SKM-1 treated with dmso at 0.1 percent for 144 hours (cell line): ENCODE measurements at regions not wholly inside any gene's neighbourhood (a gene's known extent, or its start where the extent isn't known, plus 50 kb on each side); places are given as distances from the start of the nearest gene placed in this dataset.

Experiments used
- DNase-seq: peaks from one replicate; lab custom pipeline; 2025; ENCODE audit not compliant: unreplicated experiment; lab: John Stamatoyannopoulos, UW

DNA sequence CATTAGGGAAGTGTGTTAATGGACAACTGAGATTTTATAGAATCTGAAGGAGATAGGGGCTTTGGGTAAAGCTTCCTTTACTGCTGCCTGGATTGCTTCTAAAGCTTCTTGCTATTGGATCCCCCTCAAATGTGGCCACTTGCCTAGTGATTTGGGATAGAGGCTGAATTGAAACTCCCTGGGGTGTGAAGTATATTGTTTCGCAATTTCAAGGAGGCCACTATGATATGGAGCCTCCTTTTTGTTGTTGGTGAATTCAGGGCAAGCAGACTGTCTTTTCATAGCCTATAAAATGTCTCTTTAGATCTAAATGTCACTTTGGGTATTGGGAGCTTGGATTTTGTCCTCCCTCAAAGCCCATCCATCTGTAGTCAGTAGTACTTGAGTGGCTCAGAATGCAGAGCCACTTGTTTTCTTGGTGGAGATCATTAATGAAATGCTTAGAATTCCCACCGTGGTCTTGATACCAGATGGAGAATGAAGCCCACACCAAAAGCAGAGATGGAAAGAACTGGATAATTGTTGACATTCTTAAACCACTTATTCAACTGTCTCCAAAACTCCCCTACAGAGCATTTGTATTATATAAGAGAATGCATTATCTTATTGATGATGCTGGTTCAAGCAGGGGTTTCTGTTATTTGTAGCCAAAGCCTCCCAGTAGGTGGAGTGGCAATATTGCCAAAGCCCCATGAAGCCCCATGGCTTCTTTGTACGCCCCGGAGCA lies 144.3 kb upstream of the KCNE2 start:
- DNase-seq = no peak

DNA sequence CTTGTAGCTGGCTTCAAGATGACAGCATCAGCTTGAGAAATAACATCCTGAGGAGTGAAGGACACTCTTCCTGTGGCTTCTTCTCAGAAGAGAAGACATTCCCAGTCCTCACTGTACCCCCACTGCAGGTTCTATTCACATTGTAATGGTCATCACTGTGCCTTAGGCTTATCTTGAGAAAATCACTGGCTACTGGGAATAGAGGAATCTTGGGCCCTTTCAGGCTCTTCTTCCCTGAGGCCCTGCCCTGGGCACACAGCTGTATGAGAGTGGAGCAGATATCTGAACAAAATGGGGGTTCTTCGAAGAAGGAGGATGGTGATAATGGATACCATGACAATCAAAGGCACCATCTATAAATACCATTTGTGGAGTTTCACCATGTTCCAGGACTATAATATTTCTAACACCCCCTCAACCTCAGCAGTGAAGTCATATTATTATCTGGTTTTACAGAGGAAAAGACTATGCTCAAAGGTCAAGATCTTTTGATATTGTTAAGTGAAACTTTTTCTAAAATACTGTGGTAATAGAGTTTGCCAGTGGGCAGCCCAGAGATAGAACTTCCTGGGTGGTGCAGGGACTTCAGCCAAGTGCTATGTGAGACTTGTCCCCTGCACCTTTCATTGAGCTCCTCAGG lies 143.1 kb upstream of the KCNE2 start:
- DNase-seq = no peak

DNA sequence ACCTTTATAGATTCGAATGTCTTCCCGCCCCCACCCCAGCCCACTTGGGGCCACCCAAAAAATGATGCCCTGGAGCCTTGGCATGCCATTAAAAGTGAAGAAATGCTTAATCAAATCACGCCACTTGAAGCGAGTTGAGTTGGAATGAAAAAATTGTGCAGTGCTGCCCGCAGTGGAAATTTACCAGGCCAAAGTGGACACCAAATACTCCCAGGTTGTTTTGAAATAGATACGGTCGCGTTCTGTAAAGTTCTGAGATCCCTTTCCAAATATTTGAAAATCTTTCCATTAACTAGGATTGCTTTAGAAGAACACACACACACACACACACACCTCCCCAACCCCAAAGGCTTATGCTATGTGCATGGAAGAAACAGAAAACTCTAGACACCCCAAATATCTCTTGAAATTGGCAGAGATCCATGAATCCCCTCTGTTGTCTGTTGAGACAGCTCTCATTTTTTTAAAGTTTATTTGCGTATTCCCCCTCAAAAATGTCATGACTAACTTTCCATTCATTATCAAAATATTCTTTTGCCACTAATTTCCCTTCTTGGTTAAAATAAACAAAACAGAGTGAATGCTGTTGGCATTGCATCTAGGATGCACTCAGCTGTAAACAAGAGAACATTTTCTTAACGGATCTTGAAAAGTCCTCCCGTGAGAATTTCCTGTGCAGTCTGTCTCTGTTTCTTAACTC lies 142.3 kb upstream of the KCNE2 start:
- DNase-seq = no peak

DNA sequence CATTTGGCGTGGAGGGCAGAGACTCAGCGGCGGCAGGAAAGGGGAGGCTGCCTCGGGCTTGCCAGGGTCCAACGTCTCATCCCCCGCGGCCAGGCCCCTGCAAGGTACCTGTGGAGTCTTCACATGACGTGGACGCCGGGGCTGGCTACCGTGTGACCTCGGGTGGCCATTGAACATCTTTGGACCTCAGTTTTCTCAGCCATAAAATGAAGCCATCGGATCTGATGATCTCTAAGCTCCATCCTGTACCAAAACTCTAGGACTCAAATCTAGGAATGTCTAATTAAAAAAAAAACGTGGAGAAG lies 141.8 kb upstream of the KCNE2 start:
- no peak for DNase-seq

DNA sequence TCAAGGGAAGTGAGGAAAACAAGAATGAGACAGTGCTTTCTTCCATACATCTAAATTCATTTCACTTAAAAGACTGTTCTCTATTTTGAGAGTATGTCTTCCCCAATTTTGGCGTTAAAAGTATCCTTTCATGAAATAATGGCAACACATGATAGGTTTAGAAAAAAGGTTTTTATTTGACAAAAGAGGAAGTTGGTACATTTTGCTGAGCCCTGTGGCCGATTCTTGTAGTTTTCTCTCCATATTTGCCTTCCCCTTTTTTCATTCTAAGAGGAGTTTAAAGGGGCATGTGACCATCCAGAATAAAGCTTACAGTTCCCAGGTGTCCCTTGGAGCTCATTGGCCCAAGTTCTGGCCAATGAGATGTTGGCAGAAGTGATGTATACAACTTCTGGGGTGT lies 140.4 kb upstream of the KCNE2 start:
- DNase-seq = peak; percentile 67

DNA sequence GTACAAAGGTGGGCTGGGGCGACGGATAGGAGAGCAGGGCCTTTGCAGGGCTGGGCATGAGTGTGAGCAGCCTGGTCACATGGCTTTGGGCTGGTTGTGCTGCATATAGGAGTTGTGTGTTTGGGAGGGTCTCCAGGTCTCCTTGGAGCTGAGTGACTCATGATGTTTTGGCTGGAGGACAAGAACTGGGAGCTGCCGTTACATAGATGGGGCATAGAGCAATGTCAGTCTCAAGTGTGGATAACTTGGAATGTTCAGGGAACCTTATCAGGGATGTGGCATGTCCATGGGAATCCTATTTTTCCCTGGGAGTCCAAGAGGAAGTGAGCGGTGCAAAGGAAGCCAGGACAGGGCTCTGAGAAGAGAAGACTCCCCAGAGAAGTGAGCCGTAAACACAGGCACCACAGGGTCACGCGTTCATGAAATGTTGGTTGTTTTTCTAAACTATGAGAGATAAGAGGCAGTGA lies 136.4 kb upstream of the KCNE2 start:
- no peak for DNase-seq

DNA sequence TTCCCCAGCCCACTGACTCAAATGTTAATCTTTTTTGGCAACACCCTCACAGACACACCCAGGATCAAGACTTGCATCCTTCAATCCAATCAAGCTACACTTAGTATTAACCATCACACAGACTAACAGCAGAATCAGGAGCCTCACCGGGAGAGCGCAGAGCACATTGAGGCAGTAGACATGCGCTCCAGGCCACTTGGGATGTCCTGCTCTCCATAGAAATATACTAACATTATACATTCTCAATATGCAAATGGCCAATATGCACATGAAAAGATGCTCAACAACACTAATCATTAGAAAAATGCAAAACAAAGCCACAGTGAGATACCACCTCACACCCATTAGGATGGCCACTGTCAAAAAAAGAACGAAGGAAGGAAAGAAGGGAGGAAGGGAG lies 135.0 kb upstream of the KCNE2 start:
- DNase-seq = no peak

DNA sequence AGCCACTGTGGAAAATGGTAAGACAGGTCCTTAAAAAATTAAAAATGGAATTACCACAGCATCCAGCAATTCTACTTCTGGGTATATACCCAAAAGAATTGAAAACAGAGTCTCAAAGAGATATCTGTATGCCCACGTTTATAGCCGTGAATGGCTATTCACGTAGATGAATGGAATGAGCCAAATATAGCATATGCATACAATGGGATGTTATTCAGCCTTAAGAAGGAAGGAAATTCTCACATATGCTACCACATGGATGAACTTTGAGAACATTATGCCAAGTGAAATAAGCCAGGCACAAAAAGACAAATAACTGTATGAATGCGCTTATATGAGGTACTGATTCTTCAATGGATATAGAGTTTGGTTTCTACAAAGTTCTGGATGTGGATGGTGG lies 134.5 kb upstream of the KCNE2 start:
- no peak for DNase-seq

DNA sequence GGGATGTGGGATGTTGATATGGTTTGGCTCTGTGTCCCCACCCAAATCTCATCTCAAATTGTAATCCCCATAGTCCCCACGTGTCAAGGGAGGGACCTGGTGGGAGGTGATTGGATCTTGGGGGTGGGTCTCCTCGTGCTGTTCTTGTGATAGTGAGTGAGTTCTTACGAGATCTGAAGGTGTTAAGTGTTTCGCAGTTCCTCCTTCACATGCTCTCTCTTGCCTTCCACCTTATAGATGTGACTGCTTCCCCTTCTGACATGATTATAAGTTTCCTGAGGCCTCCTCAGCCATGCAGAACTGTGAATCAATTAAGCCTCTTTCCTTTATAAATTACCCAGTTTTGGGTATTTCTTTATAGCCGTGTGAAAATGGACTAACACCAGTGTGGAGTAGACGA lies 130.1 kb upstream of the KCNE2 start:
- DNase-seq = peak; percentile 15

DNA sequence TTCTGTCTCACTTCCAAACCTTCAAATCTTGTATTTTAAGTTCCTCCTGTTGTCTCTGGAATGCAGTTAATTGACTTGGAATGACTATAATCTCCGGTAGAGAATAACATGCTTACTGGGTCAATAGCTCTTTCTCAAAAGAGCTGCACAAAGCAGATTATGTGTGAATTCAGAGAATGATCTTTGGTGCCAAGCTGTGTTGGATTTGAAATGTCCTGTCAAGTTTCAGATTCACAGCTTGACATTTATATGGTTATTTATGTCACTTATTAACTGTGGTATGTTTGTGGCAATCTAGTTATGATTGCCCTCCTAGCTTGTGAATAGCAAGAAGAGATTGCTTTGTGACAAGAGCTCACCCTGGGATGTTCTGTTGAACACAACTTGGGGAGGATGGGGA lies 128.3 kb upstream of the KCNE2 start:
- DNase-seq = no peak

DNA sequence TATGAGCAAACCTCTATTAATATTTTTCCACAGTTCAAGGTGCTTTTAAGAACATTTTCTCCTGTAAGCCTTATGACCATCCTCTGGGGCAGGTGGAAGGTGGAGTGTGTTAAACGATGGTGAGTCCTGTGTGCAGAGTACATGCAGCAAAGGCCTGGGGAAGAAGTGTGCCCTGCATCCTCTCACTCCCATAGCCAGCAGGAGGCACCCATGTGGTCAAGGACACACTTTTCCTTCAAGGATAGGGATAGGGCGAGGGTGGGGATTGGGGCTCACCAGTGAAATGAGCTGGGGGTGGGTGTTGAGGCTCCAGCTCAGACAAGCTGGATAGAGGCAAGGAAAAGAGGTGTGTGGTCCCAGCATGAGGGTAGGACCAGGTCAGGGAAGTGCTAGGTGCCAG lies 120.8 kb upstream of the KCNE2 start:
- DNase-seq = no peak

DNA sequence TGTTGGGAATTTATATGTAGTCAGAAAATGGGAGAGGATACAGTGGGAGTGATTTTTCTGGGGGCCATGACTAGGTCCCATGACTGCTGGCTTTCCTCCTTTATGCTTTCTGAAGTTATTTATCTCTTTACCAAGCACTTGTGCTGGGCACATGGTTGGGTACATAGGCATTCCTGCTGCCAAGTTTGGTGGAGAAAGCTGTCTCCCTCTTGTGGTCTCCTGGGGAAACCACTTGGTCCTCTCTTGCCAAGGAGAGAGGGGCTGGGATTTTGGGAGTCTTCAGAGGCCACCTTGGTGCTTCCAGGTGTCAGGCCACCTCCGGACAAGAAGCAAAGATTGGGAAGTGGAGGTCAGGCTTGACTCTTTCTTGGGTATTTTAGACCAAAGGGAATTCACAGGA lies 120.2 kb upstream of the KCNE2 start:
- peak; percentile 30 for DNase-seq

DNA sequence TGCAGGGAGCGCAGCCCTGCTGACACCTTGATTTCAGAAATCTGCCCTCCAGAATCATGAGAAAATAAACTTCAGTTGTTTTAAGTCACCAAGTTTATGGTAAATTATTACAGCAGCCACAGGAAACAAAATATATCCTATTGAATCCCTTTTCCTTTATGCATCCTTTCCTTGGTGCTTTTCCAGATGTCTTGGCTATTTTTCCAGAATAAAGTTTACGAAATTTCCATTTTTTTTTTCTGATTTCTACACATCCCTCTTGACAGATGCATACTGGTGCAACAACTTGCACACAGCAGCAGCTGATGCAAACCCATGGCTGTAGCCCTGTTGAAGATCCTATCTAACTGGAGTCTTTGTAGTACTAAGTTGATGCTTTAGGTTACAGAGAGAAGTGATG lies 111.1 kb upstream of the KCNE2 start:
- DNase-seq = no peak

DNA sequence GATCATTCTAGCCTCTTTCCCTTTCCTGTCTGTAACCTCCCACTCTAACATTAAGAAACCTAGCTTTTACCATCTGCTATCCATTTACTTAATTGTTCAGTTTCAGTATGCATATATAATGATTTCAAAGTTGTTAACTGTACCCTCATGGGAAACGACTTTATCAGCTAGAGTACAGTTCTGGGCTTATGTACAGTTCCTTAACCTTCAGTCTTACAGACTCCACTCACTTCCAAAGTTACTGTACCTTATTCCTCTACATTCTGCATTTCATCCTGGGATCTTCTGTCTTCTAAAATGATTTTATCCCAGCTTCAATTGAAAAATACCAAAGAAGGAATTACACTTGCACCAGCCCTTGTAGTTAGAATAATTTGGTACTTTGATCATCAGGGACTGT lies 108.7 kb upstream of the KCNE2 start:
- DNase-seq = no peak

DNA sequence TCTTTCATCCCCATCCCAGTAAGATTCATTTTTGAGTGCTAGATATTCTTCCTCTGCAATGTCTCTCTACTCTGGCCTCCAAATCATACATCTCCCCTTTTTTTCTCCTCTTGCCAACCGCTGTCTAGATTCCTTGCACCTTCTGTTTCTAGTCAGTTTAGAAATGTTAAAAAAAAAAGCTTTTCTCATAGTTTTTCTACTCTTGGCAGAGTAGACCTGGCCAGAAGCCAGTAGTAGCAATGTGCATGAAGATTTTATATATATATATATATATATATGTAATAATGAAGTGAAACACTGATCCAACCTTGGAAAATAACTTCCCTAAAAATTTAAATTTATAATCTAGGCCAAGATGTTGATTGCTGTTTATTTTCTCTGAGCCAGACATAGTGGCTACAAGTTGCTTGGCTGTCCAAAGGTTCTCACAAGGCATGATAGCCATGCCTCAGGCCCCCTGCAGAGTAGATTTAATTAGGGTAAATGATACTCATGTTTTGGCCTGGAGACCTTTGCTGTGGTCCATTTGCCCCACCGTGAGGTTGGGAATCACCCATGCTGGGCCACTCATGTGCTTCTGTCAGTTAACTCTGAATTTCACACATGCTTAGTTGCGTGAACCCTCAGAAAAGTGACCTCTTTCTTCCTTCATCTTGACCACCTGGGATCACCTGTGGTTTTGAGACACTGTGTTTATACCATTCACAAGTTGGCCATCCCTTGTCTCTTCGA lies 103.4 kb upstream of the KCNE2 start:
- DNase-seq = no peak

DNA sequence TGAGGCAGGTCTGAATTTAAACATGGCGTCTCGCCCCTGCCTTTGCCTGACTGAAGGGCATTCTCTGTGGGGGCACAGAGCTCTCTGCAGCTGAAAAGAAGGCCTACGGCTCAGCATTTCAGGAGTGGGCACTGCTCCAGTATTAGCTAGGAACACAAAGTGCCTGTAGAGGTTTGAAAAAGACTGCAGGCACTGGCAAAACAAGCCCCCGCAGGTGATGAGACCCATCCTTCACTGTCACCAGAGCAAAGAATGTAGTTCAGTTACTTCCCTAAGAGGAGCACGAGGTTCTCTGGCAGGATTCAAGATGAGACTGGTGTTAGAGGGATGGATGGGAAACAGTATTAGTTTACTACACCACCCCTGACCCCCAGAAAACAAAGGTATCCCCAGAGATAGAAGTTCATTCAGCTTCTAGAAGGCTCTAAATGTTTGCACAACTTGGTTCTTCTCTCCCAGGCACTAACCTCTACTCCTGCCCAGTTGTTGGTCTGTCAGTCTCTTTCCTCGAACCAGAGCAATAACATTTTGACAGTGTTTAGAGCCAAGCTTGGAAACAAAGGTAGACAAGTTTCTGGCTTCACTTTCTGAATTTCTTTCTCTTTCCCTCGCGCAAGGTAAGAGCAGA lies 101.9 kb upstream of the KCNE2 start:
- no peak for DNase-seq

DNA sequence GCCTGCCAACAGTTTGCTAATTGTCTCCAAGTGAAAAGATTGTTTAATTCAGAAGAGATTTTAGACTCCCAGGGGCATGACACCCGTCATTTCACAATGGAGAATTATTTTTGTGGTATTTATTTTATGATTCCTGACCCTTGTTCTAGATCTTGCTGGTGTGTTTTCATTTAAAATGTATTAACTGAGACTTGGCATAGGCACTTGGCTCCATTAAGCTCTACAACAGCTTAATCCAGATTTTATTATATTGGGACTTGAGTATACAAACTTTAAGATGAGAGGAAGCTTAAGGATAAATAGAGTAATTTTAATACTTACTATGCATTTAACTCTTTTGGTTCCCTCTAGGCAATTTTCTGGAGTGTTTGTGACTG lies 101.3 kb upstream of the KCNE2 start:
- no peak for DNase-seq

DNA sequence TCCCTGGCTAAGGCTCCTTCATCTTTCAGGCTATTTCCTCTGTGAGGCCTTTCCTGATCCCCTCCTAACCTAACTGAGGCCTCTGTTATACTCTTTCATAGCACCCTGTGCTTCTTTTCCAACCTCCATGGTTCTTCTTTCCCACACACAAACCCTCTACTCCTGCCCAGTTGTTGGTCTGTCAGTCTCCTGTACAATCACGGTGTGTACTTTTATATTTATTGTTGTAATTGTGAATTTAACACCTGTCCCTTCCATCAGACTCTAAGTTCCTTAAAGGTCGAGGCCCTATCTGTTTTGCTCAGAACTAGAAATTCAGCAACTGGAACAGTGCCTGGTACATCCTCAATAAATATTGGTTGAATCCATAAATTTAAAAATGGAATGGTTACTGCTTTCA lies 100.2 kb upstream of the KCNE2 start:
- DNase-seq = no peak

DNA sequence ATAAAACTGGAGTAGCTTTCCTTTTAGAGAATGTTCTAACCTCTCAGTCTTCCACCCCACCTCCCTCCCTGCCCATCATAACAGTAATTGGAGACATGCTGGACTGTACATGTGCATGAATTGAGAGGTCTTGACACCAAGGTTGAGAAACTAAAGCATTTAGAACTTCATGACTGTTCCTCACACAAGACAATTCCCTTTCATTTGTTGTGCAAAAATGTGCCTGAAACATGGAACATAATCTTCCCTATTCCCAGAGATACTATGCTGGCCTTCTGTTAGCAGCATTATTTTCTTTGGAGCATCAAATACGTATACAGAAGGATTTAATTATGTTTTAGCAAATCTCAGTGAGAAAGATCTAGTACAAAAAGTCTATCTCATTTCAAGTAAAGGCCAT lies 97.5 kb upstream of the KCNE2 start:
- DNase-seq = no peak

DNA sequence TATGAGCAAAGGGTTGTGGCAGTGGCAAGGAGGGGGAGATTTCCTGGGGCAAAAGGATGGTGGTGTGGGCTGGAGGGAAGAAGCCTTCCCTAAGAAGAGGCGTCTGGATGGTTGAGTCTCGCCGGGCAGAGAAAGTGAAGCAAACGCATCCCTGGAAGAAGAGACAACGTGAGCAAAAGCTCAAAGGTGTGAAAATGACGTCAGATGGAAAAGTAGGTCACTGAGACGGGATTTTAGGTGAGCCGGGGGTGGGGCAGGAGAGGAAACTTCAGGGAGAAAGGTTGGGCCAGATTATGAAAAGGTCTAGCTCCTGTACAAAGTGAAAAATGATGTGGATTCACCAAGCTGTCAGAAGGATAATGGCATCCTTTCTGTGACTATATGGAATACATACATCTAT lies 95.3 kb upstream of the KCNE2 start:
- no peak for DNase-seq

DNA sequence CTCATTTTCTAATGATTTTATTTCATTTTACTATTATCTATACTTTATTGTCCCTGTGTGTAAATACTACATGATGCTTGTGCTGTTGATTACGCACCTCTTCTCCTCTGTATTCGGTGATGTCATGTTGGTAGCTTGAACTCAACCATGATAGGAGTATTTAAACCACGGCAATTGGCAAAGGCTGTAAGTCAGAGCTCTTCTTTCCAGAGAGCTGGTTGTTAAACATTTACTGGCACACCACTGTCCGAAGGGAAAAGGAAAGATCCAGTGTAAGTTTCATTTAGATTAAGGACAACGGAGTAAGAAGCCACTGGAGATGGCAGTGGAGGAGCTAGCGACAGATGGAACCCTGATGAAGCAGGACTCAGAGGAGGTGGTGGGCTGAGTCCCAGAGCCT lies 93.4 kb upstream of the KCNE2 start:
- DNase-seq = no peak
